SW480 (cell line): ENCODE measurements at regions not wholly inside any gene's neighbourhood (a gene's known extent, or its start where the extent isn't known, plus 50 kb on each side); places are given as distances from the start of the nearest gene placed in this dataset.
"Not testable (repeated sequence)": the region's sequence is repeated elsewhere in the genome, so short reads cannot be mapped to it uniquely, and the experiment has no call there.

ENCODE experiments used
- DNase-seq: peaks from one replicate; pipeline ENCODE4 v3.0.0-alpha.2; 2016; ENCODE audit warnings: low spot score

GRCh38 chr14:30223966-30224365 lies 296.3 kb upstream of the PRKD1 start:
- DNase-seq = no peak

- no peak for DNase-seq
These were observed 297.5 kb upstream of the PRKD1 start for GRCh38 chr14:30225176-30225575.

GRCh38 chr14:30227436-30227835 lies 299.8 kb upstream of the PRKD1 start:
- no peak for DNase-seq

GRCh38 chr14:30227876-30228275 lies 300.2 kb upstream of the PRKD1 start:
- no peak for DNase-seq

- no peak for DNase-seq
These were observed 303.1 kb upstream of the PRKD1 start for GRCh38 chr14:30230719-30231118.

GRCh38 chr14:30234966-30235365 lies 307.3 kb upstream of the PRKD1 start:
- DNase-seq = no peak

GRCh38 chr14:30235485-30235884 lies 307.8 kb upstream of the PRKD1 start:
- DNase-seq = no peak

GRCh38 chr14:30238936-30239335 lies 311.3 kb upstream of the PRKD1 start:
- DNase-seq = no peak

GRCh38 chr14:30240018-30240417 lies 312.4 kb upstream of the PRKD1 start:
- DNase-seq = no peak

- no peak for DNase-seq
These were observed 313.0 kb upstream of the PRKD1 start for GRCh38 chr14:30240685-30241084.

- no peak for DNase-seq
These were observed 315.1 kb upstream of the PRKD1 start for GRCh38 chr14:30242744-30243143.

- no peak for DNase-seq
These were observed 315.6 kb upstream of the PRKD1 start for GRCh38 chr14:30243207-30243606.

- DNase-seq = no peak
These were observed 315.2 kb upstream of the G2E3 start for GRCh38 chr14:30243805-30244204.

GRCh38 chr14:30244348-30244747 lies 314.6 kb upstream of the G2E3 start:
- DNase-seq = not testable (repeated sequence)

- DNase-seq = no peak
These were observed 307.9 kb upstream of the G2E3 start for GRCh38 chr14:30251017-30251416.

GRCh38 chr14:30251557-30252100 lies 307.3 kb upstream of the G2E3 start:
- no peak for DNase-seq

GRCh38 chr14:30252151-30252550 lies 306.8 kb upstream of the G2E3 start:
- no peak for DNase-seq

- no peak for DNase-seq
These were observed 305.9 kb upstream of the G2E3 start for GRCh38 chr14:30252783-30253674.

GRCh38 chr14:30256627-30257026 lies 302.3 kb upstream of the G2E3 start:
- no peak for DNase-seq

- no peak for DNase-seq
These were observed 300.9 kb upstream of the G2E3 start for GRCh38 chr14:30257946-30258661.

- DNase-seq = no peak
These were observed 297.9 kb upstream of the G2E3 start for GRCh38 chr14:30260833-30261607.

GRCh38 chr14:30264161-30264560 lies 294.8 kb upstream of the G2E3 start:
- no peak for DNase-seq
